ENCODE measurements at regions not wholly inside any gene's neighbourhood (a gene's known extent, or its start where the extent isn't known, plus 50 kb on each side); places are given as distances from the start of the nearest gene placed in this dataset.

- TF ChIP-seq CTCF (IDR thresholded peaks at IDR 0.05) (no peak), POLR2A (IDR thresholded peaks at IDR 0.05) (no peak)
These were observed 1036.1 kb downstream of the TMEM121 start for GRCh38 chr14:106562451-106562850.

Measured in body of pancreas (tissue), 4 donors.